Prostate gland (tissue), 2 donors: ENCODE measurements at regions not wholly inside any gene's neighbourhood (a gene's known extent, or its start where the extent isn't known, plus 50 kb on each side); places are given as distances from the start of the nearest gene placed in this dataset.

Experiments
- POLR2A ChIP-seq: fragments of 450-650 bp; IDR thresholded peaks from one replicate; pipeline ENCODE4 v1.6.1; 2016; ENCODE audit warnings: antibody characterized with exemption, mild to moderate bottlenecking
- POLR2AphosphoS5 ChIP-seq: sonication (generic); formaldehyde crosslinking; IDR thresholded peaks from one replicate; pipeline ENCODE4 v1.6.1; 2017; ENCODE audit warnings: antibody characterized with exemption
- TF ChIP-seq, protein P1 (sequence below), 4 experiments: fragments of 200-600 bp in 2 of 4; fragments of 450-650 bp in 2 of 4; sonication (generic) in 2 of 4; IDR thresholded peaks; 1 replicate in 3 of 4; 2 replicates in 1 of 4; pipeline ENCODE4 v1.5.1; 2016 to 2019; ENCODE audit warnings: antibody characterized with exemption in 4 of 4, mild to moderate bottlenecking in 2 of 4, moderate library complexity in 2 of 4

- TF ChIP-seq, protein P1, sequence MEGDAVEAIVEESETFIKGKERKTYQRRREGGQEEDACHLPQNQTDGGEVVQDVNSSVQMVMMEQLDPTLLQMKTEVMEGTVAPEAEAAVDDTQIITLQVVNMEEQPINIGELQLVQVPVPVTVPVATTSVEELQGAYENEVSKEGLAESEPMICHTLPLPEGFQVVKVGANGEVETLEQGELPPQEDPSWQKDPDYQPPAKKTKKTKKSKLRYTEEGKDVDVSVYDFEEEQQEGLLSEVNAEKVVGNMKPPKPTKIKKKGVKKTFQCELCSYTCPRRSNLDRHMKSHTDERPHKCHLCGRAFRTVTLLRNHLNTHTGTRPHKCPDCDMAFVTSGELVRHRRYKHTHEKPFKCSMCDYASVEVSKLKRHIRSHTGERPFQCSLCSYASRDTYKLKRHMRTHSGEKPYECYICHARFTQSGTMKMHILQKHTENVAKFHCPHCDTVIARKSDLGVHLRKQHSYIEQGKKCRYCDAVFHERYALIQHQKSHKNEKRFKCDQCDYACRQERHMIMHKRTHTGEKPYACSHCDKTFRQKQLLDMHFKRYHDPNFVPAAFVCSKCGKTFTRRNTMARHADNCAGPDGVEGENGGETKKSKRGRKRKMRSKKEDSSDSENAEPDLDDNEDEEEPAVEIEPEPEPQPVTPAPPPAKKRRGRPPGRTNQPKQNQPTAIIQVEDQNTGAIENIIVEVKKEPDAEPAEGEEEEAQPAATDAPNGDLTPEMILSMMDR (IDR thresholded peaks at IDR 0.05) = no peak
- TF ChIP-seq POLR2AphosphoS5 (no peak), POLR2A (no peak)
These were observed 167.1 kb upstream of the INHBA start for GRCh38 chr7:41869997-41870396.
